ENCODE measurements at regions not wholly inside any gene's neighbourhood (a gene's known extent, or its start where the extent isn't known, plus 50 kb on each side); places are given as distances from the start of the nearest gene placed in this dataset.
A peak's percentile ranks its signal among the peaks of the same experiment; 100 is the strongest.

GRCh38 chr22:47457021-47457420, 694.6 kb downstream of the TBC1D22A start:
- Histone ChIP-seq H3K27me3 (ENCODE audit: control insufficient read depth, low read length) (no peaks in the 10 kb centered on the region), H3K9me3 (ENCODE audit: control insufficient read depth, insufficient read depth, low read length) (no peaks in the 10 kb centered on the region), H3K4me3 (ENCODE audit: low read length) (no peak overlapping the region)

GRCh38 chr22:47456031-47456430, 693.6 kb downstream of the TBC1D22A start:
- Histone ChIP-seq H3K79me2 (ENCODE audit: control insufficient read depth, low read length) (no peaks in the 10 kb centered on the region), H3K4me1 (ENCODE audit: control insufficient read depth, low read length) (no peaks in the 10 kb centered on the region), H3K27me3 (ENCODE audit: control insufficient read depth, low read length) (no peaks in the 10 kb centered on the region), H3K9me3 (ENCODE audit: control insufficient read depth, insufficient read depth, low read length) (no peaks in the 10 kb centered on the region), H3K9me2 (replicated peaks; ENCODE audit: control insufficient read depth, low read length) (no peaks in the 10 kb centered on the region), H3K36me3 (ENCODE audit: control insufficient read depth, low read length) (no peaks in the 10 kb centered on the region), H3K4me2 (ENCODE audit: low read length) (no peak overlapping the region), H4K20me1 (ENCODE audit: control insufficient read depth, insufficient read depth, low read depth, low read length) (no peaks in the 10 kb centered on the region), H3K27ac (ENCODE audit: low read depth, low read length) (no peak overlapping the region), H3F3A (ENCODE audit: control insufficient read depth, insufficient read depth) (no peaks in the 10 kb centered on the region), H3K4me3 (ENCODE audit: low read length) (no peak overlapping the region)
- TF ChIP-seq CTCF (IDR thresholded peaks at IDR 0.05; ENCODE audit: low read depth, low read length, poor library complexity, severe bottlenecking) = no peak
- no peak for TF ChIP-seq EZH2phosphoT487 (IDR thresholded peaks at IDR 0.05; ENCODE audit: borderline replicate concordance, low read length)

More at GRCh38 chr22:47457021-47457420, 694.6 kb downstream of the TBC1D22A start:
- H3K27ac ChIP-seq (ENCODE audit: low read depth, low read length) = no peak overlapping the region
- no peaks in the 10 kb centered on the region for H3K79me2 ChIP-seq (ENCODE audit: control insufficient read depth, low read length)
- H3K4me2 ChIP-seq (ENCODE audit: low read length) = no peak overlapping the region
- no peaks in the 10 kb centered on the region for H3K36me3 ChIP-seq (ENCODE audit: control insufficient read depth, low read length)
- TF ChIP-seq CTCF (IDR thresholded peaks at IDR 0.05; ENCODE audit: low read depth, low read length, poor library complexity, severe bottlenecking) (no peak), EZH2phosphoT487 (IDR thresholded peaks at IDR 0.05; ENCODE audit: borderline replicate concordance, low read length) (no peak)
- no peaks in the 10 kb centered on the region for H3K4me1 ChIP-seq (ENCODE audit: control insufficient read depth, low read length)
- H4K20me1 ChIP-seq (ENCODE audit: control insufficient read depth, insufficient read depth, low read depth, low read length) = no peaks in the 10 kb centered on the region
- no peaks in the 10 kb centered on the region for H3F3A ChIP-seq (ENCODE audit: control insufficient read depth, insufficient read depth)
- no peaks in the 10 kb centered on the region for H3K9me2 ChIP-seq (replicated peaks; ENCODE audit: control insufficient read depth, low read length)

GRCh38 chr22:47453049-47453448, 690.6 kb downstream of the TBC1D22A start:
- no peaks in the 10 kb centered on the region for H3K79me2 ChIP-seq (ENCODE audit: control insufficient read depth, low read length)
- no peaks in the 10 kb centered on the region for H3K9me2 ChIP-seq (replicated peaks; ENCODE audit: control insufficient read depth, low read length)
- no peaks in the 10 kb centered on the region for H3K9me3 ChIP-seq (ENCODE audit: control insufficient read depth, insufficient read depth, low read length)
- H3K4me3 ChIP-seq (ENCODE audit: low read length) = no peak overlapping the region
- no peak for TF ChIP-seq CTCF (IDR thresholded peaks at IDR 0.05; ENCODE audit: low read depth, low read length, poor library complexity, severe bottlenecking)
- no peak for TF ChIP-seq EZH2phosphoT487 (IDR thresholded peaks at IDR 0.05; ENCODE audit: borderline replicate concordance, low read length)
- no peaks in the 10 kb centered on the region for H3K27me3 ChIP-seq (ENCODE audit: control insufficient read depth, low read length)
- no peaks in the 10 kb centered on the region for H3F3A ChIP-seq (ENCODE audit: control insufficient read depth, insufficient read depth)
- no peaks in the 10 kb centered on the region for H3K4me1 ChIP-seq (ENCODE audit: control insufficient read depth, low read length)
- H3K4me2 ChIP-seq (ENCODE audit: low read length) = no peak overlapping the region
- no peaks in the 10 kb centered on the region for H4K20me1 ChIP-seq (ENCODE audit: control insufficient read depth, insufficient read depth, low read depth, low read length)
- H3K36me3 ChIP-seq (ENCODE audit: control insufficient read depth, low read length) = no peaks in the 10 kb centered on the region
- no peak overlapping the region for H3K27ac ChIP-seq (ENCODE audit: low read depth, low read length)

- Histone ChIP-seq H4K20me1 (ENCODE audit: control insufficient read depth, insufficient read depth, low read depth, low read length) (no peaks in the 10 kb centered on the region), H3K9me2 (replicated peaks; ENCODE audit: control insufficient read depth, low read length) (no peaks in the 10 kb centered on the region), H3K79me2 (ENCODE audit: control insufficient read depth, low read length) (no peaks in the 10 kb centered on the region), H3K36me3 (ENCODE audit: control insufficient read depth, low read length) (no peaks in the 10 kb centered on the region), H3F3A (ENCODE audit: control insufficient read depth, insufficient read depth) (no peaks in the 10 kb centered on the region), H3K4me2 (ENCODE audit: low read length) (no peak overlapping the region), H3K27me3 (ENCODE audit: control insufficient read depth, low read length) (no peaks in the 10 kb centered on the region), H3K4me3 (ENCODE audit: low read length) (no peak overlapping the region), H3K9me3 (ENCODE audit: control insufficient read depth, insufficient read depth, low read length) (no peaks in the 10 kb centered on the region), H3K27ac (ENCODE audit: low read depth, low read length) (no peak overlapping the region), H3K4me1 (ENCODE audit: control insufficient read depth, low read length) (no peaks in the 10 kb centered on the region)
- TF ChIP-seq EZH2phosphoT487 (IDR thresholded peaks at IDR 0.05; ENCODE audit: borderline replicate concordance, low read length) (no peak), CTCF (IDR thresholded peaks at IDR 0.05; ENCODE audit: low read depth, low read length, poor library complexity, severe bottlenecking) (peak; percentile 97)
Observed at GRCh38 chr22:47452184-47452583, 689.7 kb downstream of the TBC1D22A start.
